C4-2B (cell line): ENCODE measurements at regions not wholly inside any gene's neighbourhood (a gene's known extent, or its start where the extent isn't known, plus 50 kb on each side); places are given as distances from the start of the nearest gene placed in this dataset.

Experiments used
- H3K27ac ChIP-seq: fragments of 450-650 bp; 2 replicates; pipeline ENCODE4 v1.5.1; 2017
- CTCF ChIP-seq: fragments of 450-650 bp; conservative IDR thresholded peaks from 2 replicates; pipeline ENCODE4 v1.5.1; 2017; ENCODE audit warnings: mild to moderate bottlenecking
- ZFX ChIP-seq: fragments of 450-650 bp; IDR thresholded peaks from 2 replicates; pipeline ENCODE4 v1.6.1; 2017

- H3K27ac ChIP-seq, result no peak overlapping the region
- TF ChIP-seq ZFX (no peak), CTCF (no peak)
Measured at GRCh38 chr13:90201202-90201601, 1146.3 kb upstream of the MIR17HG start.

GRCh38 chr13:90201676-90202460 lies 1145.6 kb upstream of the MIR17HG start:
- TF ChIP-seq ZFX, result no peak
- TF ChIP-seq CTCF, result no peak
- no peak overlapping the region for H3K27ac ChIP-seq

GRCh38 chr13:90205081-90205480 lies 1142.4 kb upstream of the MIR17HG start:
- no peak for TF ChIP-seq CTCF
- no peak for TF ChIP-seq ZFX
- H3K27ac ChIP-seq, result no peak overlapping the region

- TF ChIP-seq CTCF, result no peak
- no peak for TF ChIP-seq ZFX
- no peak overlapping the region for H3K27ac ChIP-seq
Measured at GRCh38 chr13:90205911-90206310, 1141.6 kb upstream of the MIR17HG start.

- TF ChIP-seq CTCF (no peak), ZFX (no peak)
- no peak overlapping the region for H3K27ac ChIP-seq
Measured at GRCh38 chr13:90217275-90217674, 1130.2 kb upstream of the MIR17HG start.

GRCh38 chr13:90222758-90223157 lies 1124.7 kb upstream of the MIR17HG start:
- TF ChIP-seq ZFX (no peak), CTCF (no peak)
- no peak overlapping the region for H3K27ac ChIP-seq

- H3K27ac ChIP-seq, result no peak overlapping the region
- TF ChIP-seq CTCF (no peak), ZFX (no peak)
Measured at GRCh38 chr13:90230311-90230710, 1117.2 kb upstream of the MIR17HG start.
